Endothelial cell of umbilical vein (primary cell): ENCODE measurements at regions not wholly inside any gene's neighbourhood (a gene's known extent, or its start where the extent isn't known, plus 50 kb on each side); places are given as distances from the start of the nearest gene placed in this dataset.

Experiments
- BruUV-seq: library from RNA; stranded (reverse); fragments of 400-500 nt; replicated peaks from 2 replicates; lab custom pipeline; 2021; lab: Mats Ljungman, UMichigan
- CTCF ChIA-PET: fragments of 300-600, 350-600 bp; sonication (Branson Sonifier 250); formaldehyde crosslinking; loops from one replicate; lab custom pipeline; 2021; ENCODE audit warnings: antibody characterized with exemption, inconsistent platforms; lab: Charles Lee
- POLR2A ChIA-PET: fragments of 300-600, 350-600 bp; sonication (Branson Sonifier 250); formaldehyde crosslinking; loops from one replicate; lab custom pipeline; 2021; ENCODE audit warnings: antibody characterized with exemption, inconsistent platforms; lab: Charles Lee
- DNase-seq: peaks from one replicate; pipeline ENCODE4 v3.0.0-alpha.2; 2011; ENCODE audit warnings: low read depth, low spot score
- FAIRE-seq: peaks from 2 replicates; lab custom pipeline; 2011; peaks lifted over from hg19 to GRCh38; lab: Jason Lieb, UNC
- H2AFZ ChIP-seq: 2 replicates; pipeline ENCODE4 v1.6.0; 2012; ENCODE audit warnings: low read depth, low read length, control low read depth, inconsistent platforms
- H3K27ac ChIP-seq: 2 replicates; pipeline ENCODE4 v1.5.1; 2011; ENCODE audit warnings: low read depth, mild to moderate bottlenecking, control low read depth, low read length, moderate library complexity; ENCODE audit not compliant: insufficient read depth
- H3K27me3 ChIP-seq, 2 experiments: 2 replicates each; pipeline versions ENCODE4 v1.6.0 to v1.6.1; 2011; ENCODE audit warnings: low read length in 2 of 2, mixed read lengths in 1 of 2; ENCODE audit not compliant: control insufficient read depth in 2 of 2, insufficient read depth in 2 of 2
- H3K36me3 ChIP-seq, 2 experiments: 2 replicates in 1 of 2; 3 replicates in 1 of 2; pipeline ENCODE4 v1.5.1; 2011; ENCODE audit warnings: low read length in 2 of 2, mild to moderate bottlenecking in 1 of 2, moderate library complexity in 1 of 2; ENCODE audit not compliant: control insufficient read depth in 2 of 2, insufficient read depth in 2 of 2; ENCODE audit errors: extremely low read depth in 1 of 2
- H3K4me1 ChIP-seq: 3 replicates; pipeline ENCODE4 v1.5.1; 2011; ENCODE audit warnings: mild to moderate bottlenecking, low read length; ENCODE audit not compliant: control insufficient read depth, insufficient read depth; ENCODE audit errors: extremely low read depth
- H3K4me2 ChIP-seq: 2 replicates; pipeline ENCODE4 v1.6.1; 2011; ENCODE audit warnings: low read length, control low read depth, mixed read lengths; ENCODE audit not compliant: insufficient read depth
- H3K4me3 ChIP-seq, 3 experiments: fragments of 200-600 bp in 1 of 3; sonication (generic), shearing (Covaris generic) in 1 of 3; replicated peaks in 1 of 3; 2 replicates each; pipeline ENCODE4 v1.5.1; 2011 to 2016; ENCODE audit warnings: control low read depth in 3 of 3, low read length in 3 of 3, mild to moderate bottlenecking in 2 of 3, inconsistent platforms in 1 of 3, low read depth in 1 of 3, moderate library complexity in 1 of 3; ENCODE audit not compliant: insufficient read depth in 1 of 3
- H3K79me2 ChIP-seq: 2 replicates; pipeline ENCODE4 v1.6.0; 2012; ENCODE audit warnings: low read length, inconsistent platforms; ENCODE audit not compliant: control insufficient read depth, insufficient read depth
- H3K9ac ChIP-seq: replicated peaks from 2 replicates; pipeline ENCODE3; 2011; ENCODE audit warnings: low read length, control low read depth; ENCODE audit not compliant: insufficient read depth; ENCODE audit errors: extremely low read depth
- H3K9me1 ChIP-seq: replicated peaks from 3 replicates; pipeline ENCODE4 v1.6.0; 2011; ENCODE audit warnings: mild to moderate bottlenecking, low read length; ENCODE audit not compliant: control insufficient read depth, insufficient read depth; ENCODE audit errors: extremely low read depth
- H3K9me3 ChIP-seq: replicated peaks from 2 replicates; pipeline ENCODE4 v1.5.1; 2012; ENCODE audit warnings: low read length, inconsistent platforms; ENCODE audit not compliant: control insufficient read depth, insufficient read depth
- H4K20me1 ChIP-seq: replicated peaks from 2 replicates; pipeline ENCODE3; 2011; ENCODE audit warnings: mild to moderate bottlenecking, low read length; ENCODE audit not compliant: control insufficient read depth, insufficient read depth; ENCODE audit errors: extremely low read depth
- EZH2 ChIP-seq: IDR thresholded peaks from 2 replicates; pipeline ENCODE4 v1.6.1; 2012; ENCODE audit warnings: borderline replicate concordance, low read depth, mild to moderate bottlenecking, moderate library complexity, low read length, inconsistent platforms; ENCODE audit not compliant: severe bottlenecking
- FOS ChIP-seq: IDR thresholded peaks from 2 replicates; pipeline ENCODE4 v1.6.1; 2011; ENCODE audit warnings: mild to moderate bottlenecking, low read length, moderate library complexity, borderline replicate concordance; ENCODE audit not compliant: insufficient read depth
- GATA2 ChIP-seq: IDR thresholded peaks from 2 replicates; pipeline ENCODE4 v1.7.0; 2011; ENCODE audit warnings: low read depth, mild to moderate bottlenecking, moderate library complexity, mixed read lengths, low read length; ENCODE audit not compliant: insufficient read length, insufficient read depth
- JUN ChIP-seq: IDR thresholded peaks from 2 replicates; pipeline ENCODE4 v1.6.1; 2011; ENCODE audit warnings: borderline replicate concordance, low read depth; ENCODE audit not compliant: insufficient read length, insufficient read depth
- MAX ChIP-seq: IDR thresholded peaks from 2 replicates; pipeline ENCODE4 v1.6.1; 2011; ENCODE audit not compliant: insufficient read depth, insufficient read length
- MYC ChIP-seq: IDR thresholded peaks from one replicate; pipeline ENCODE4 v1.6.1; 2011; ENCODE audit warnings: mild to moderate bottlenecking, low read depth, low read length
- POLR2A ChIP-seq: IDR thresholded peaks from 2 replicates; pipeline ENCODE4 v1.6.1; 2012; ENCODE audit warnings: low read depth, mild to moderate bottlenecking, control low read depth, low read length
- POLR2AphosphoS5 ChIP-seq: IDR thresholded peaks from 2 replicates; pipeline ENCODE4 v1.6.1; 2012; ENCODE audit warnings: low read depth, mild to moderate bottlenecking, control low read depth, low read length, moderate library complexity; ENCODE audit not compliant: insufficient read depth
- dilution Hi-C: fragments of 300-500 bp; cut with MboI; formaldehyde crosslinking; loops from one replicate; pipeline ENCODE4 v1.15.0; 2019; ENCODE audit warnings: low sequenced_read_pairs; ENCODE audit not compliant: extremely low pct_ligation_motif_present
- intact Hi-C: fragments of 100-400 bp; cut with micrococcal nuclease; formaldehyde crosslinking; loops from one replicate; pipeline ENCODE4 v1.10.0; 2022
- TF ChIP-seq, protein P1 (sequence below), 2 donors: IDR thresholded peaks; 1 replicate in 1 of 2; 2 replicates in 1 of 2; pipeline ENCODE4 v1.5.1; 2011; ENCODE audit warnings: low read length in 2 of 2, mild to moderate bottlenecking in 2 of 2, moderate library complexity in 2 of 2, control low read depth in 1 of 2, inconsistent platforms in 1 of 2, low read depth in 1 of 2; ENCODE audit not compliant: insufficient read depth in 1 of 2; ENCODE audit errors: extremely low read depth in 1 of 2

- Histone ChIP-seq H3K27me3 (no peaks in the 10 kb centered on the region), H4K20me1 (no peaks in the 10 kb centered on the region), H3K9ac (no peak overlapping the region), H3K27ac (no peak overlapping the region), H3K4me3 (no peak overlapping the region), H3K79me2 (no peaks in the 10 kb centered on the region), H3K4me2 (no peak overlapping the region), H3K9me1 (no peaks in the 10 kb centered on the region), H3K9me3 (no peaks in the 10 kb centered on the region), H3K4me1 (no peaks in the 10 kb centered on the region), H2AFZ (no peak overlapping the region), H3K36me3 (no peaks in the 10 kb centered on the region)
- no TSS peak for BruUV-seq
- dilution Hi-C loops (no loop called here), intact Hi-C loops (no loop called here)
- ChIA-PET POLR2A (no interaction called here), CTCF (no interaction called here)
- no peak for DNase-seq
- no peak for FAIRE-seq
- TF ChIP-seq MAX (no peak), JUN (no peak), EZH2 (no peak), MYC (no peak), FOS (no peak), POLR2A (no peak), POLR2AphosphoS5 (no peak), GATA2 (no peak)
- TF ChIP-seq, protein P1, sequence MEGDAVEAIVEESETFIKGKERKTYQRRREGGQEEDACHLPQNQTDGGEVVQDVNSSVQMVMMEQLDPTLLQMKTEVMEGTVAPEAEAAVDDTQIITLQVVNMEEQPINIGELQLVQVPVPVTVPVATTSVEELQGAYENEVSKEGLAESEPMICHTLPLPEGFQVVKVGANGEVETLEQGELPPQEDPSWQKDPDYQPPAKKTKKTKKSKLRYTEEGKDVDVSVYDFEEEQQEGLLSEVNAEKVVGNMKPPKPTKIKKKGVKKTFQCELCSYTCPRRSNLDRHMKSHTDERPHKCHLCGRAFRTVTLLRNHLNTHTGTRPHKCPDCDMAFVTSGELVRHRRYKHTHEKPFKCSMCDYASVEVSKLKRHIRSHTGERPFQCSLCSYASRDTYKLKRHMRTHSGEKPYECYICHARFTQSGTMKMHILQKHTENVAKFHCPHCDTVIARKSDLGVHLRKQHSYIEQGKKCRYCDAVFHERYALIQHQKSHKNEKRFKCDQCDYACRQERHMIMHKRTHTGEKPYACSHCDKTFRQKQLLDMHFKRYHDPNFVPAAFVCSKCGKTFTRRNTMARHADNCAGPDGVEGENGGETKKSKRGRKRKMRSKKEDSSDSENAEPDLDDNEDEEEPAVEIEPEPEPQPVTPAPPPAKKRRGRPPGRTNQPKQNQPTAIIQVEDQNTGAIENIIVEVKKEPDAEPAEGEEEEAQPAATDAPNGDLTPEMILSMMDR (IDR thresholded peaks at IDR 0.05; ENCODE audit: extremely low read depth in 1 of 2, insufficient read depth in 1 of 2, low read depth in 1 of 2, low read length in 2 of 2), result no peak
Measured at GRCh38 chr2:35830833-35831232, 524.7 kb upstream of the CRIM1 start.
